ENCODE measurements at regions not wholly inside any gene's neighbourhood (a gene's known extent, or its start where the extent isn't known, plus 50 kb on each side); places are given as distances from the start of the nearest gene placed in this dataset.
A peak's percentile ranks its signal among the peaks of the same experiment; 100 is the strongest.

DNA sequence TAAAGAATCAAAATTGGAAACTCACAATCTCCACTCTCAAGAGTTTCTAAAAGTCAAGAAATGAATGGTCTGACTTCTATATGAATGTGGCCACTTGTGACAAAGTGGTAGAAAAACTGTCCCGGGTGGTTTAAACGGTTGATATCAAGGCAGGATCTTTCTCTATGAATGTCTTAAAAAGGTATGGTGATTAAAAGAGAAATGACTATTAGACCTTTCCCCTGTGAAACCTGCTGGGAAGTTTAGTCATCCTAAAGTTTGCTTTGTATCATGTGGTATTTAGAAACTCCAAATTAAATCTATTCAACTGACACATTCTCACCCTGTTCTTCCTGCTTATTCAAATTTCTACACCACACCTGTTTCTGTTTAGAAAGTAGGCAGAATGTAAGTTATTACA lies 492.5 kb downstream of the XPNPEP1 start:
- Histone ChIP-seq H3K4me3 (replicated peaks in 1 of 4; ENCODE audit: control extremely low read depth in 1 of 4, insufficient read depth in 1 of 4, low read depth in 3 of 4, low read length in 4 of 4) (no peak overlapping the region), H3K9ac (ENCODE audit: insufficient read depth, low read length) (no peak overlapping the region), H3K4me2 (ENCODE audit: extremely low read depth, insufficient read depth, low read length) (no peak overlapping the region), H2AFZ (ENCODE audit: low read length) (no peak overlapping the region), H3K27me3 (ENCODE audit: control insufficient read depth, insufficient read depth, low read length) (no peaks in the 10 kb centered on the region), H4K20me1 (ENCODE audit: control insufficient read depth, extremely low read depth, insufficient read depth, low read length) (no peaks in the 10 kb centered on the region), H3K9me3 (ENCODE audit: control insufficient read depth, insufficient read depth, low read depth, low read length) (no peaks in the 10 kb centered on the region), H3K79me2 (ENCODE audit: control insufficient read depth, insufficient read depth, low read length) (no peaks in the 10 kb centered on the region), H3K4me1 (ENCODE audit: control insufficient read depth, extremely low read depth, insufficient read depth, low read length) (no peaks in the 10 kb centered on the region), H3K36me3 (ENCODE audit: control insufficient read depth, insufficient read depth, low read length) (no peaks in the 10 kb centered on the region), H3K27ac (ENCODE audit: insufficient read depth, low read length) (no peak overlapping the region)
- DNase-seq (ENCODE audit: low read depth in 2 of 2), result peak in 1 of 2 donors; percentile 6
- TF ChIP-seq, protein P1, sequence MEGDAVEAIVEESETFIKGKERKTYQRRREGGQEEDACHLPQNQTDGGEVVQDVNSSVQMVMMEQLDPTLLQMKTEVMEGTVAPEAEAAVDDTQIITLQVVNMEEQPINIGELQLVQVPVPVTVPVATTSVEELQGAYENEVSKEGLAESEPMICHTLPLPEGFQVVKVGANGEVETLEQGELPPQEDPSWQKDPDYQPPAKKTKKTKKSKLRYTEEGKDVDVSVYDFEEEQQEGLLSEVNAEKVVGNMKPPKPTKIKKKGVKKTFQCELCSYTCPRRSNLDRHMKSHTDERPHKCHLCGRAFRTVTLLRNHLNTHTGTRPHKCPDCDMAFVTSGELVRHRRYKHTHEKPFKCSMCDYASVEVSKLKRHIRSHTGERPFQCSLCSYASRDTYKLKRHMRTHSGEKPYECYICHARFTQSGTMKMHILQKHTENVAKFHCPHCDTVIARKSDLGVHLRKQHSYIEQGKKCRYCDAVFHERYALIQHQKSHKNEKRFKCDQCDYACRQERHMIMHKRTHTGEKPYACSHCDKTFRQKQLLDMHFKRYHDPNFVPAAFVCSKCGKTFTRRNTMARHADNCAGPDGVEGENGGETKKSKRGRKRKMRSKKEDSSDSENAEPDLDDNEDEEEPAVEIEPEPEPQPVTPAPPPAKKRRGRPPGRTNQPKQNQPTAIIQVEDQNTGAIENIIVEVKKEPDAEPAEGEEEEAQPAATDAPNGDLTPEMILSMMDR (conservative IDR thresholded peaks at IDR 0.05 in 1 of 2, IDR thresholded peaks at IDR 0.05 in 1 of 2; ENCODE audit: low read depth in 1 of 2, low read length in 2 of 2), result no peak
- no peak for TF ChIP-seq EZH2 (IDR thresholded peaks at IDR 0.05; ENCODE audit: low read length, missing control alignments)

DNA sequence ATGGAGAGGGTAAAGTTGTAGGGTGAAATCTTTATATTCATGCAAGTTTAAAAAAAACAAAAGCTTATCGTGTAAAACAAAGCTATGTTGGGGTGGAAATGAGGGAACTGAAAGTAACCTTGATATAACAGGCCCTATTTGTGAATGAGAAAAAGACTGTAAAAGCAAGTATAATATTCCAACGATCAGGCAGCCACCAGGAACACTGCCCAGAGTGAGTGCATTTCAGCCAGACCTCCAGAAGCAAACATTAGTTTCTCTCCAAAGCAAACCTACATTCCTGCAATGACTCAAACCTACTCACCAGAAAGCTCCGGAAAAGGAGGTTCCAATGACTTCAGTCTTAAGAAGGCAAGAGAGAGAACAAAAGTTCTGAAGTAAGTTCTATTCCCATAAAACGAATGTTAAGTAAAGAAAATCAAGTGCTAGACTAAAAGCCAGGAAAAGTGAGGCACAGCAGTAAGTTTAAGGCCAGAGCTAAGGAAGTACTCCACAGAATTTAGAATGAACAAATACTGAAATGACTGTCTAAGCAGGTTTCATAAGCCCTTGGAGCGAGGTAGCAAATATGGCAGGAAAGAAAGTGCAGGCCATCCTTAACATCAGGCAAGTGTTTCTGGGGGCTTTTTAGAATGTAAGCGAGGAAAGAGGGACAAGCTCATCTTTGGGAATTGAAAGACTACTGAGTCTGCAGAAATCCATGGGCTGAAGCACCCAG lies 493.1 kb downstream of the XPNPEP1 start:
- Histone ChIP-seq H3K9ac (ENCODE audit: insufficient read depth, low read length) (no peak overlapping the region), H3K4me1 (ENCODE audit: control insufficient read depth, extremely low read depth, insufficient read depth, low read length) (no peaks in the 10 kb centered on the region), H4K20me1 (ENCODE audit: control insufficient read depth, extremely low read depth, insufficient read depth, low read length) (no peaks in the 10 kb centered on the region), H3K27ac (ENCODE audit: insufficient read depth, low read length) (no peak overlapping the region), H2AFZ (ENCODE audit: low read length) (no peak overlapping the region), H3K4me2 (ENCODE audit: extremely low read depth, insufficient read depth, low read length) (peak overlapping the region; percentile 37), H3K79me2 (ENCODE audit: control insufficient read depth, insufficient read depth, low read length) (no peaks in the 10 kb centered on the region), H3K4me3 (replicated peaks in 1 of 4; ENCODE audit: control extremely low read depth in 1 of 4, insufficient read depth in 1 of 4, low read depth in 3 of 4, low read length in 4 of 4) (no peak overlapping the region), H3K9me3 (ENCODE audit: control insufficient read depth, insufficient read depth, low read depth, low read length) (no peaks in the 10 kb centered on the region), H3K36me3 (ENCODE audit: control insufficient read depth, insufficient read depth, low read length) (no peaks in the 10 kb centered on the region), H3K27me3 (ENCODE audit: control insufficient read depth, insufficient read depth, low read length) (no peaks in the 10 kb centered on the region)
- TF ChIP-seq, protein P1 (conservative IDR thresholded peaks at IDR 0.05 in 1 of 2, IDR thresholded peaks at IDR 0.05 in 1 of 2; ENCODE audit: low read depth in 1 of 2, low read length in 2 of 2), result no peak
- DNase-seq (ENCODE audit: low read depth in 2 of 2), result peak; percentile 47 to 92

DNA sequence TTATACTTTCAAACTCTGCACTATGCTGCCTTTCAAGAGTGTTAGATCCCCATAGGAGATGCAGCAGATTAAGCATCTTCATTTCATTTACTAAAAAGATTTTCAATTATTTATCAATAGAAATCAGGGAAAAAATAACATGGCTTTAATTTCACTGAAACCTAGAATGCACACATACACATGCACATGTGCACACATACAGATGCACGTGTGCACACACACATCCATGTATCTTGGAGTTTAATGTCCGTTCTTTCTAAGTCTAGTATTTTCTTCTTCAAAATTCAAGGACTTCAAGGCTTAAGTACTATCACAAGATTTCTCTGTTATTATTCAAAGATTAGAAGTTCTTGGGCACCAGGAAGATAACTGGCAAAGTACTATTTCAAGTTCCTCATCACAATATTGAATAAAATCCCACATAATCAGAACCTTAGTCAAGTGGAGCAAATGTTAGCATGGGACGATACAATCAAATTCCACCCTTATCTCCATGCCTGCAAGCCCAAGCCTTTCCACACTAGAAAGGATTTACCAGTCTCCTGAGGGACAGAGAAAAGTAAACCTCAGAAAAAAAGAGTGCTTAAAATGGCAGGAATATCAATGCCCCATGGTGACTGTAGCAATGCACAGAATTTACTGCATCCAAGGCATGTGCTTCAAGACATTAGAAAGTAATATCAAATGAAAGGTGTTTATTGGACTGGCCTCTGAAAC lies 494.4 kb downstream of the XPNPEP1 start:
- Histone ChIP-seq H3K4me2 (ENCODE audit: extremely low read depth, insufficient read depth, low read length) (no peak overlapping the region), H3K9me3 (ENCODE audit: control insufficient read depth, insufficient read depth, low read depth, low read length) (no peaks in the 10 kb centered on the region), H4K20me1 (ENCODE audit: control insufficient read depth, extremely low read depth, insufficient read depth, low read length) (no peaks in the 10 kb centered on the region), H3K36me3 (ENCODE audit: control insufficient read depth, insufficient read depth, low read length) (no peaks in the 10 kb centered on the region), H2AFZ (ENCODE audit: low read length) (no peak overlapping the region), H3K4me3 (replicated peaks in 1 of 4; ENCODE audit: control extremely low read depth in 1 of 4, insufficient read depth in 1 of 4, low read depth in 3 of 4, low read length in 4 of 4) (no peak overlapping the region), H3K27me3 (ENCODE audit: control insufficient read depth, insufficient read depth, low read length) (no peaks in the 10 kb centered on the region), H3K9ac (ENCODE audit: insufficient read depth, low read length) (no peak overlapping the region), H3K4me1 (ENCODE audit: control insufficient read depth, extremely low read depth, insufficient read depth, low read length) (no peaks in the 10 kb centered on the region), H3K79me2 (ENCODE audit: control insufficient read depth, insufficient read depth, low read length) (no peaks in the 10 kb centered on the region), H3K27ac (ENCODE audit: insufficient read depth, low read length) (no peak overlapping the region)
- TF ChIP-seq EZH2 (IDR thresholded peaks at IDR 0.05; ENCODE audit: low read length, missing control alignments), result no peak
- TF ChIP-seq, protein P1 (conservative IDR thresholded peaks at IDR 0.05 in 1 of 2, IDR thresholded peaks at IDR 0.05 in 1 of 2; ENCODE audit: low read depth in 1 of 2, low read length in 2 of 2), result no peak
- peak in 1 of 2 donors; percentile 20 for DNase-seq (ENCODE audit: low read depth in 2 of 2)

Data from fibroblast of lung (primary cell).